DOHH2 (cell line): ENCODE measurements at regions not wholly inside any gene's neighbourhood (a gene's known extent, or its start where the extent isn't known, plus 50 kb on each side); places are given as distances from the start of the nearest gene placed in this dataset.

Experiments used
- EZH2phosphoT487 ChIP-seq: fragments of 200-600 bp; sonication (generic); IDR thresholded peaks from 2 replicates; pipeline ENCODE4 v1.6.1; 2017; ENCODE audit warnings: borderline replicate concordance, mild to moderate bottlenecking, antibody characterized with exemption, low read length, moderate library complexity, mixed read lengths
- TF ChIP-seq, protein P1 (sequence below): fragments of 200-600 bp; sonication (generic); IDR thresholded peaks from one replicate; pipeline ENCODE4 v1.5.1; 2014; ENCODE audit warnings: antibody characterized with exemption, mild to moderate bottlenecking, low read depth, low read length; ENCODE audit not compliant: poor library complexity, severe bottlenecking

DNA sequence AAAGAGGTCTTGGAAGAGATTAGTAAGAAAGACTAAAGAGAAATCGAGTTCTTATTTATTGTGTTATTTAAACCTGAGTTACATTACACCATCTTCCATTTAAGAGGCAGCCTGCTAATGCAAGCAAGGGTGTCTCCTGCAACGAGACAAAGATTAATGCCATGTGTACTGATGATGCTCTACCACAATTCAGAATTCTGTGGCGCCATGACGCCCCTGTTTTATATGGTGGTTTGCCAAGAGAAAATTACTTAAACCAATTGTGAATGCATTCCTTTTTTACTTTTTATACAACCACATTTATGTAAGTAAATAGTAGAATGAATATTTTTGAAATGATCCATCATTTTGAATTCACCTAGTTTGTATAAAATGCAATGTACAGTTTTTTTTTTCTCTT, 356.1 kb upstream of the ZEB2 start:
- TF ChIP-seq, protein P1, sequence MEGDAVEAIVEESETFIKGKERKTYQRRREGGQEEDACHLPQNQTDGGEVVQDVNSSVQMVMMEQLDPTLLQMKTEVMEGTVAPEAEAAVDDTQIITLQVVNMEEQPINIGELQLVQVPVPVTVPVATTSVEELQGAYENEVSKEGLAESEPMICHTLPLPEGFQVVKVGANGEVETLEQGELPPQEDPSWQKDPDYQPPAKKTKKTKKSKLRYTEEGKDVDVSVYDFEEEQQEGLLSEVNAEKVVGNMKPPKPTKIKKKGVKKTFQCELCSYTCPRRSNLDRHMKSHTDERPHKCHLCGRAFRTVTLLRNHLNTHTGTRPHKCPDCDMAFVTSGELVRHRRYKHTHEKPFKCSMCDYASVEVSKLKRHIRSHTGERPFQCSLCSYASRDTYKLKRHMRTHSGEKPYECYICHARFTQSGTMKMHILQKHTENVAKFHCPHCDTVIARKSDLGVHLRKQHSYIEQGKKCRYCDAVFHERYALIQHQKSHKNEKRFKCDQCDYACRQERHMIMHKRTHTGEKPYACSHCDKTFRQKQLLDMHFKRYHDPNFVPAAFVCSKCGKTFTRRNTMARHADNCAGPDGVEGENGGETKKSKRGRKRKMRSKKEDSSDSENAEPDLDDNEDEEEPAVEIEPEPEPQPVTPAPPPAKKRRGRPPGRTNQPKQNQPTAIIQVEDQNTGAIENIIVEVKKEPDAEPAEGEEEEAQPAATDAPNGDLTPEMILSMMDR, result no peak
- no peak for TF ChIP-seq EZH2phosphoT487
